ENCODE measurements at regions not wholly inside any gene's neighbourhood (a gene's known extent, or its start where the extent isn't known, plus 50 kb on each side); places are given as distances from the start of the nearest gene placed in this dataset.

GRCh38 chr4:63122955-63123354, 1286.3 kb downstream of the TECRL start:
- TF ChIP-seq POLR2A (IDR thresholded peaks at IDR 0.05) (no peak), POLR2AphosphoS5 (IDR thresholded peaks at IDR 0.05; ENCODE audit: insufficient read depth in 1 of 2, low read depth in 1 of 2) (no peak), CTCF (IDR thresholded peaks at IDR 0.05) (no peak)
- Histone ChIP-seq H3K4me3 (no peak overlapping the region), H3K4me1 (no peaks in the 10 kb centered on the region), H3K36me3 (no peaks in the 10 kb centered on the region), H3K9me3 (no peaks in the 10 kb centered on the region), H3K27me3 (no peaks in the 10 kb centered on the region), H3K27ac (no peak overlapping the region)
- DNase-seq (ENCODE audit: extremely low spot score in 2 of 2) = no peak
- intact Hi-C loops (cut with DNase I) = no loop called here

- no peak overlapping the region for H3K27ac ChIP-seq
- H3K27me3 ChIP-seq = no peaks in the 10 kb centered on the region
- no peaks in the 10 kb centered on the region for H3K9me3 ChIP-seq
- H3K4me1 ChIP-seq = no peaks in the 10 kb centered on the region
- no peaks in the 10 kb centered on the region for H3K36me3 ChIP-seq
- TF ChIP-seq POLR2AphosphoS5 (IDR thresholded peaks at IDR 0.05; ENCODE audit: insufficient read depth in 1 of 2, low read depth in 1 of 2) (no peak), POLR2A (IDR thresholded peaks at IDR 0.05) (no peak), CTCF (IDR thresholded peaks at IDR 0.05) (no peak)
- intact Hi-C loops (cut with DNase I) = no loop called here
- no peak overlapping the region for H3K4me3 ChIP-seq
- no peak for DNase-seq (ENCODE audit: extremely low spot score in 2 of 2)
These were observed 1302.7 kb downstream of the TECRL start for GRCh38 chr4:63106600-63106999.

DNA sequence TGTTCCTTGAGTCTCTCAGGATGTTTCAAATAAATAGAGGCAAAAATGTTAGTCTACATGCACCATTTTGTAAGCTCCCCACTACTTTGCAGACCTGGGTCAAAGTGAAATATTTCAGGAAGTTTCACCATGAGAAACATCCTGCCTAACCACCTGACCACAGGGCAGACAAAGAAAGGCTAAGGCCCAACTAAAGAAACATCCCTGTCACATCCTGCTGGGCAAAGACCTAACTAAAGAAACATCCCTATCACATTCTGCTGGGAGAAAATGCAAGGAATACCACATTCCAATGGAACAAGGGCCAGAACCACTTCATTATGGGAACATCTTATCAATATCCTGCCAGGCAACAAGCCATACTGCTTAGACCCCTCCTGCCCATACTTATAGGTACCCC, 1303.4 kb downstream of the TECRL start:
- no peak overlapping the region for H3K27ac ChIP-seq
- no peak for TF ChIP-seq CTCF (IDR thresholded peaks at IDR 0.05)
- TF ChIP-seq POLR2AphosphoS5 (IDR thresholded peaks at IDR 0.05; ENCODE audit: insufficient read depth in 1 of 2, low read depth in 1 of 2) = no peak
- TF ChIP-seq POLR2A (IDR thresholded peaks at IDR 0.05) = no peak
- no peak overlapping the region for H3K4me3 ChIP-seq
- H3K36me3 ChIP-seq = no peaks in the 10 kb centered on the region
- intact Hi-C loops (cut with DNase I) = no loop called here
- H3K27me3 ChIP-seq = no peaks in the 10 kb centered on the region
- no peaks in the 10 kb centered on the region for H3K9me3 ChIP-seq
- no peaks in the 10 kb centered on the region for H3K4me1 ChIP-seq
- no peak for DNase-seq (ENCODE audit: extremely low spot score in 2 of 2)

- H3K4me3 ChIP-seq = no peak overlapping the region
- H3K9me3 ChIP-seq = no peaks in the 10 kb centered on the region
- DNase-seq (ENCODE audit: extremely low spot score in 2 of 2) = no peak
- no peak overlapping the region for H3K27ac ChIP-seq
- no peaks in the 10 kb centered on the region for H3K36me3 ChIP-seq
- intact Hi-C loops (cut with DNase I) = no loop called here
- TF ChIP-seq POLR2A (IDR thresholded peaks at IDR 0.05) = no peak
- no peak for TF ChIP-seq CTCF (IDR thresholded peaks at IDR 0.05)
- no peak for TF ChIP-seq POLR2AphosphoS5 (IDR thresholded peaks at IDR 0.05; ENCODE audit: insufficient read depth in 1 of 2, low read depth in 1 of 2)
- H3K27me3 ChIP-seq = no peaks in the 10 kb centered on the region
- no peaks in the 10 kb centered on the region for H3K4me1 ChIP-seq
These were observed 1318.6 kb downstream of the TECRL start for GRCh38 chr4:63090641-63091040.

DNA sequence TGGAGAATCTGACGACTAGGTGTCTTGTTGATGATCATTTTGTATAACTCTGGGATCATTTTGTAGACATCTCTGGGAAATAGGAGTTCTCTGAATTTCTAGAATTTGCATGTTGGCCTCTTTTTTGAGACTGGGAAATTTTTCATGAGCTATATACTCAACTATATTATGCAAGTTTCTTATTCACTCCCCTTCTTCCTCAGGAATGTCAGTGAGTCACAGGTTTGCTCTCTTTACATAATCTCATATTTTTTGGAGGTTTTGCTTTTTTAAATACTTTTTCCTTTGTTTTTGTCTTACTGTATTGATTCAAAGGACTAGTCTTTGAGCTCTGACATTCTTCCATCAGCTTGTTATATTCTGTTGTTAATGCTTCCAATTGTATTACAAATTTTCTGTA, 1324.2 kb downstream of the TECRL start:
- Histone ChIP-seq H3K4me1 (no peaks in the 10 kb centered on the region), H3K27me3 (no peaks in the 10 kb centered on the region), H3K4me3 (no peak overlapping the region), H3K27ac (no peak overlapping the region), H3K36me3 (no peaks in the 10 kb centered on the region), H3K9me3 (no peaks in the 10 kb centered on the region)
- DNase-seq (ENCODE audit: extremely low spot score in 2 of 2) = no peak
- intact Hi-C loops (cut with DNase I) = no loop called here
- no peak for TF ChIP-seq CTCF (IDR thresholded peaks at IDR 0.05)
- no peak for TF ChIP-seq POLR2AphosphoS5 (IDR thresholded peaks at IDR 0.05; ENCODE audit: insufficient read depth in 1 of 2, low read depth in 1 of 2)
- TF ChIP-seq POLR2A (IDR thresholded peaks at IDR 0.05) = no peak
